Nephron (organoid): ENCODE measurements at regions not wholly inside any gene's neighbourhood (a gene's known extent, or its start where the extent isn't known, plus 50 kb on each side); places are given as distances from the start of the nearest gene placed in this dataset.

Source experiments
- H3K27ac Mint-ChIP-seq, 3 experiments: 2 replicates each; pipeline ENCODE4 v1.8.0; 2020; ENCODE audit warnings: mixed read lengths in 3 of 3, mild to moderate bottlenecking in 2 of 3, moderate library complexity in 1 of 3
- H3K27me3 Mint-ChIP-seq: 2 replicates; pipeline ENCODE4 v1.8.0; 2021; ENCODE audit warnings: low read depth, mild to moderate bottlenecking, moderate library complexity, mixed read lengths
- H3K36me3 Mint-ChIP-seq: 2 replicates; pipeline ENCODE4 v1.8.0; 2020; ENCODE audit warnings: low read depth, mixed read lengths
- H3K4me1 Mint-ChIP-seq: 2 replicates; pipeline ENCODE4 v1.8.0; 2020; ENCODE audit warnings: mixed read lengths
- H3K4me3 Mint-ChIP-seq, 3 experiments: 2 replicates each; pipeline ENCODE4 v1.8.0; 2020; ENCODE audit warnings: mild to moderate bottlenecking in 3 of 3, mixed read lengths in 3 of 3, moderate library complexity in 2 of 3
- H3K9me3 Mint-ChIP-seq: 2 replicates; pipeline ENCODE4 v1.8.0; 2020; ENCODE audit warnings: mixed read lengths
- CTCF ChIP-seq, 3 experiments: fragments of 200-600 bp; sonication (generic); IDR thresholded peaks; one replicate each; pipeline ENCODE4 v1.5.0; 2021; ENCODE audit warnings: antibody characterized with exemption in 3 of 3; ENCODE audit not compliant: unreplicated experiment in 3 of 3

- no peak for TF ChIP-seq CTCF (IDR thresholded peaks at IDR 0.05; ENCODE audit: unreplicated experiment in 3 of 3)
- no peaks in the 10 kb centered on the region for H3K36me3 Mint-ChIP-seq
- peaks cover 65% of the 10 kb centered on the region for H3K4me1 Mint-ChIP-seq
- H3K27ac Mint-ChIP-seq, result peak overlapping the region; percentile 59 to 84 (median 65)
- H3K27me3 Mint-ChIP-seq, result peaks cover 4% of the 10 kb centered on the region
- H3K9me3 Mint-ChIP-seq, result no peaks in the 10 kb centered on the region
- no peak overlapping the region for H3K4me3 Mint-ChIP-seq
Observed at GRCh38 chr13:44300895-44301638, 72.6 kb upstream of the SERP2 start.

DNA sequence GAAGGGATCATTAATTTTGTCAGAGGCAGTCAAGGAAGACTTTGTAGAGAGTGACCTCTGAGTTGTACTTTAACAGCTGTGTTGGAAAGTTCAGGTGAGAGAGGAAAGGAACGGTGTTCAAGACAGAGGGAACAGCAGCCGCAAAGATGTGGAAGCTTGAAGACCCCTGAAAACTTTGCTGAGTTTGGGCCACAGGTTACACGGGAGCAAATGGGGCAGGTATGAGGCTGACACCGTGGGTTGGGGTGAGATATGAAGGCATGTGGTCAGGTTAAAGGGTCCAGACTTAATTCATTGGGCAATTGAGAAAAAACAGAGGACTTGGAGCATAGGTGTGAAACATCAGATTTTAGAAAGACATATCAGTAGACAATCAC lies 72.0 kb upstream of the SERP2 start:
- no peak for TF ChIP-seq CTCF (IDR thresholded peaks at IDR 0.05; ENCODE audit: unreplicated experiment in 3 of 3)

DNA sequence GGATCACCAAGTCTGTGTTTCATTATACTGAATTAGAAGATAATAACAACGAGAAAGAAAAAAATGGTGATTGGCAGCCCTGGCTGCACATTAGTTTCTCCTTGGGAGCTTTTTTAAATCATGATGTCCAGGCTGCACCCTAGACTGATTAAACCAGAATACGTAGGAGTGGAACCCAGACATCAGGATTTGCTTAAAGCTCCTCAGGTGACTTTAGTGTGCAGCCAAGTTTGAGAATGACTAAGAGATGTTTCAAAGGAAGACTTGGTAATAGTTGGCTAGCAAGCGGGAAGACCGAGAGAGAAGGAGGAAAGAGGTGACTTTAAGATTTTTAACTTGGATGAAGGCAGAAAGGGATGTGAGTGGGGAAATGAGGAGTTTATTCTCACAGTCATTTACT lies 71.4 kb upstream of the SERP2 start:
- no peak overlapping the region for H3K4me3 Mint-ChIP-seq
- H3K9me3 Mint-ChIP-seq, result no peaks in the 10 kb centered on the region
- H3K36me3 Mint-ChIP-seq, result no peaks in the 10 kb centered on the region
- TF ChIP-seq CTCF (IDR thresholded peaks at IDR 0.05; ENCODE audit: unreplicated experiment in 3 of 3), result no peak
- no peaks in the 10 kb centered on the region for H3K27me3 Mint-ChIP-seq
- H3K4me1 Mint-ChIP-seq, result peaks cover 70% of the 10 kb centered on the region
- peak overlapping the region in 2 of 3 experiments; percentile 9 to 95 for H3K27ac Mint-ChIP-seq

More for the DNA sequence above, 72.0 kb upstream of the SERP2 start:
- Mint-ChIP-seq H3K27me3 (peaks cover 4% of the 10 kb centered on the region), H3K4me3 (no peak overlapping the region), H3K4me1 (peaks cover 69% of the 10 kb centered on the region), H3K36me3 (no peaks in the 10 kb centered on the region), H3K9me3 (no peaks in the 10 kb centered on the region), H3K27ac (peak overlapping the region; percentile 59 to 84 (median 65))

DNA sequence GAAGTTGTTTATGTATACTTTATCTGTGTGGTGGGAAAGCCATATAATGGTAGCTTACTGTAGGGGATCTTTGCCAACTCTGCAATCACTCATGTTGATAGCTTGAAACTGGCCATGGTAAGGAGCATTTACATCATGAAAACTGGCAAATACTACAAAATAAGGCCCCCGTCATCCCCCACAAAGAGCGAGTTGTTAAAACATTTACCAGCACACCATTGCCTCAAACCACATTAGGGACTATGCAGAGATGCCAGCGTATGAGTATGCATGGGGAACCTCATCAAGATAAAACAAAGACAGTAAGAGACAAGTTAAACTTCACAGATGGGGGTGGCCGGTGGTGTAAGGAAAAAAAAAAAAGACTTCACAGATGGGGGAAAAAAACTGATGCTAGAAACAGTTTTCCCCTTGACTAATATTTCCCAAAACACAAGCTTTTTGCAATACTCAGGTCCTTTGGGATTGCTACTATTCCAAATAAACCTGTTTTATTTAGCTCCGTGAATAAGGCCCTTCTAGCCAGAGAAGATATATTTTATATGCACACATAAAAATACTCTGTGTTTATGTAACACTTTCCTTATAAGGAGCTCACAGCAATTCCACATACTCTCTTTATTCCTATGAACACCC lies 70.6 kb upstream of the SERP2 start:
- H3K9me3 Mint-ChIP-seq, result no peaks in the 10 kb centered on the region
- peaks cover 78% of the 10 kb centered on the region for H3K4me1 Mint-ChIP-seq
- H3K27ac Mint-ChIP-seq, result peak overlapping the region; percentile 11 to 95 (median 72)

DNA sequence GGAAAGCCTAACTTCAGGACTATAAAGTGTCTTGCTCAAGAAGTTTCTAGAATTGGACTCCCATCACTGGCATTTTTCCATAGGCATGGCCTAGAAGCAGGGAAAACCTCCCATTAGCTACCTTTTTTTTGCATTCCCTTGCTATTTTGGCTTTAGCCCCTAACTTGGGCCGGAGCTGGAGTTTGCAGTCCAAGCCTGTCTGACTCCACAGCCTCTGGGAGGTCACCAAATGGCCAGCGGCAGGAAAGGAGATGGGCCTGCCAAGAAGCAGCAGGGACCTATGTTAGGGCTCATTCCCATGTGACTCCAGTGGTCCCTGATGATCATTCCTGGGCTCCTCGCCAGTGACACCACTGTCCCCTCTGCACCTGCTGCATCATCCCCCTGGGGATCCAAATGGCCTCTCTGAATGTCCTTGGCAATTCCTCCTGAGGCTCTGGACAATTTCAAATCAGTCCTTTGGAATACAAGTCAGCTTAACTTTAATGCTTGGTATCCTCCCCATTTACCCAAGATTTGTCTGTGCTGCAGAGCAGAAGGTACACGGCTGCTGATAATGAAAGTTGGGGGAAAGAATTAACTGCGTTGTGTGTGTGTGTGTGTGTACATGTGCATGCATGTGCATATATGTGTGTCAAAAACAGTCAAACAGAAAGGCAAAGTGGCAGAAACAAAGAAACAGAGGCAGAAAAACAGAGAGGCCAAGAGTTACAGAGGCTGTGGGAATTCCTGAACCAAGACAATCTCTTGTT lies 69.8 kb upstream of the SERP2 start:
- H3K9me3 Mint-ChIP-seq, result no peaks in the 10 kb centered on the region
- H3K36me3 Mint-ChIP-seq, result no peaks in the 10 kb centered on the region
- H3K4me3 Mint-ChIP-seq, result peak overlapping the region in 1 of 3 experiments; percentile 32
- no peaks in the 10 kb centered on the region for H3K27me3 Mint-ChIP-seq
- H3K4me1 Mint-ChIP-seq, result peaks cover 79% of the 10 kb centered on the region
- TF ChIP-seq CTCF (IDR thresholded peaks at IDR 0.05; ENCODE audit: unreplicated experiment in 3 of 3), result no peak
- peak overlapping the region; percentile 11 to 95 (median 72) for H3K27ac Mint-ChIP-seq

More for the DNA sequence above, 70.6 kb upstream of the SERP2 start:
- H3K27me3 Mint-ChIP-seq, result no peaks in the 10 kb centered on the region
- TF ChIP-seq CTCF (IDR thresholded peaks at IDR 0.05; ENCODE audit: unreplicated experiment in 3 of 3), result no peak
- no peak overlapping the region for H3K4me3 Mint-ChIP-seq
- H3K36me3 Mint-ChIP-seq, result no peaks in the 10 kb centered on the region
